Stromal cell of bone marrow (primary cell): ENCODE measurements at regions not wholly inside any gene's neighbourhood (a gene's known extent, or its start where the extent isn't known, plus 50 kb on each side); places are given as distances from the start of the nearest gene placed in this dataset.

Experiments
- DNase-seq: peaks from one replicate; pipeline ENCODE4 v3.0.0-alpha.2; 2012; ENCODE audit warnings: low read depth

GRCh38 chr3:137204409-137204808 is 246.6 kb downstream of the IL20RB start:
- no peak for DNase-seq

GRCh38 chr3:137205394-137206045 is 247.7 kb downstream of the IL20RB start:
- no peak for DNase-seq

GRCh38 chr3:137207616-137208015 is 249.8 kb downstream of the IL20RB start:
- DNase-seq = no peak

GRCh38 chr3:137217733-137218132 is 259.9 kb downstream of the IL20RB start:
- DNase-seq = no peak

GRCh38 chr3:137219801-137220445 is 262.1 kb downstream of the IL20RB start:
- no peak for DNase-seq

GRCh38 chr3:137222736-137223225 is 265.0 kb downstream of the IL20RB start:
- DNase-seq = no peak

- DNase-seq = no peak
Measured at GRCh38 chr3:137224464-137224863, 266.7 kb downstream of the IL20RB start.

- no peak for DNase-seq
Measured at GRCh38 chr3:137242836-137243400, 285.1 kb downstream of the IL20RB start.

GRCh38 chr3:137246491-137246890 is 288.7 kb downstream of the IL20RB start:
- no peak for DNase-seq

- no peak for DNase-seq
Measured at GRCh38 chr3:137249311-137249940, 291.6 kb downstream of the IL20RB start.

- DNase-seq = no peak
Measured at GRCh38 chr3:137259089-137259488, 301.3 kb downstream of the IL20RB start.

GRCh38 chr3:137259701-137260100 is 301.9 kb downstream of the IL20RB start:
- no peak for DNase-seq

- DNase-seq = no peak
Measured at GRCh38 chr3:137264071-137264820, 306.5 kb downstream of the IL20RB start.

GRCh38 chr3:137264843-137265330 is 307.1 kb downstream of the IL20RB start:
- no peak for DNase-seq

- no peak for DNase-seq
Measured at GRCh38 chr3:137282871-137283270, 325.1 kb downstream of the IL20RB start.

- DNase-seq = no peak
Measured at GRCh38 chr3:137285924-137286323, 328.1 kb downstream of the IL20RB start.

- DNase-seq = no peak
Measured at GRCh38 chr3:137293086-137293485, 335.3 kb downstream of the IL20RB start.

GRCh38 chr3:137294139-137294538 is 336.4 kb downstream of the IL20RB start:
- no peak for DNase-seq

GRCh38 chr3:137294839-137295238 is 337.1 kb downstream of the IL20RB start:
- no peak for DNase-seq

- no peak for DNase-seq
Measured at GRCh38 chr3:137295336-137295735, 337.6 kb downstream of the IL20RB start.

GRCh38 chr3:137296116-137296515 is 338.3 kb downstream of the IL20RB start:
- DNase-seq = no peak

- no peak for DNase-seq
Measured at GRCh38 chr3:137297770-137298169, 340.0 kb downstream of the IL20RB start.
